H1 (cell line): ENCODE measurements at regions not wholly inside any gene's neighbourhood (a gene's known extent, or its start where the extent isn't known, plus 50 kb on each side); places are given as distances from the start of the nearest gene placed in this dataset.

Experiments used
- CTCF ChIA-PET: fragments of 300-600 bp; sonication (Branson Sonifier 250); formaldehyde crosslinking; loops from one replicate; lab custom pipeline; 2021; ENCODE audit not compliant: partially characterized antibody; lab: Charles Lee
- POLR2A ChIA-PET: fragments of 300-600 bp; sonication (Branson Sonifier 250); formaldehyde crosslinking; loops from one replicate; lab custom pipeline; 2021; ENCODE audit warnings: inconsistent platforms; ENCODE audit not compliant: partially characterized antibody; lab: Charles Lee
- DNase-seq, 2 experiments: peaks; one replicate each; pipeline versions ENCODE4 v3.0.0 to v3.0.0-alpha.2; 2010 to 2022; ENCODE audit warnings: low spot score in 2 of 2, low read depth in 1 of 2, mixed read lengths in 1 of 2
- FAIRE-seq: peaks from 2 replicates; lab custom pipeline; 2011; peaks lifted over from hg19 to GRCh38; lab: Jason Lieb, UNC
- H2AFZ ChIP-seq: 2 replicates; pipeline ENCODE4 v1.8.1; 2012; ENCODE audit warnings: low read length, inconsistent platforms
- H2AK5ac ChIP-seq: 2 replicates; pipeline ENCODE4 v1.6.1; 2013; ENCODE audit warnings: low read depth, low read length
- H2BK120ac ChIP-seq: replicated peaks from 2 replicates; pipeline ENCODE3; 2013; ENCODE audit warnings: low read depth, low read length, inconsistent platforms
- H2BK12ac ChIP-seq: 2 replicates; pipeline ENCODE4 v1.6.1; 2013; ENCODE audit warnings: low read depth, low read length
- H2BK15ac ChIP-seq: 2 replicates; pipeline ENCODE4 v1.6.1; 2013; ENCODE audit warnings: low read length
- H2BK20ac ChIP-seq: 2 replicates; pipeline ENCODE4 v1.6.1; 2013; ENCODE audit warnings: low read length
- H2BK5ac ChIP-seq: 2 replicates; pipeline ENCODE4 v1.6.1; 2013; ENCODE audit warnings: low read depth, low read length
- H3K14ac ChIP-seq: 2 replicates; pipeline ENCODE4 v1.6.1; 2013; ENCODE audit warnings: inconsistent platforms; ENCODE audit not compliant: insufficient read length
- H3K18ac ChIP-seq: 2 replicates; pipeline ENCODE4 v1.6.1; 2013; ENCODE audit warnings: low read length; ENCODE audit errors: extremely low read depth
- H3K23ac ChIP-seq: 2 replicates; pipeline ENCODE4 v1.6.1; 2013; ENCODE audit warnings: inconsistent platforms; ENCODE audit not compliant: insufficient read length
- H3K23me2 ChIP-seq: 2 replicates; pipeline ENCODE4 v1.6.1; 2013; ENCODE audit warnings: low read depth, low read length
- H3K27ac ChIP-seq: 2 replicates; pipeline ENCODE4 v1.6.1; 2011; ENCODE audit warnings: low read depth, low read length, inconsistent platforms
- H3K27me3 ChIP-seq, 4 experiments: replicated peaks in 1 of 4; 1 replicate in 1 of 4; 2 replicates in 3 of 4; pipeline versions ENCODE4 v1.6.1 to v1.8.1; 2011 to 2013; ENCODE audit warnings: low read length in 3 of 4, mild to moderate bottlenecking in 3 of 4, inconsistent platforms in 2 of 4, mixed read lengths in 2 of 4, moderate library complexity in 1 of 4; ENCODE audit not compliant: control insufficient read depth in 3 of 4, insufficient read depth in 3 of 4; ENCODE audit errors: extremely low read depth in 1 of 4
- H3K36me3 ChIP-seq, 4 experiments: 2 replicates each; pipeline versions ENCODE4 v1.6.1 to v1.8.1; 2011 to 2013; ENCODE audit warnings: mild to moderate bottlenecking in 4 of 4, low read length in 3 of 4, moderate library complexity in 2 of 4, control low read depth in 1 of 4, inconsistent platforms in 1 of 4; ENCODE audit not compliant: insufficient read depth in 4 of 4, control insufficient read depth in 2 of 4
- H3K4ac ChIP-seq: replicated peaks from 2 replicates; pipeline ENCODE3; 2013; ENCODE audit warnings: low read length, low read depth, mixed read lengths, inconsistent platforms; ENCODE audit not compliant: insufficient read length
- H3K4me1 ChIP-seq, 4 experiments: replicated peaks in 1 of 4; 1 replicate in 1 of 4; 2 replicates in 3 of 4; pipeline versions ENCODE4 v1.6.1 to v1.8.1; 2011 to 2013; ENCODE audit warnings: low read length in 3 of 4, inconsistent platforms in 2 of 4, mixed read lengths in 1 of 4; ENCODE audit not compliant: insufficient read depth in 4 of 4, control insufficient read depth in 3 of 4
- H3K4me2 ChIP-seq, 2 experiments: 2 replicates each; pipeline versions ENCODE4 v1.6.1 to v1.8.1; 2011 to 2013; ENCODE audit warnings: low read depth in 2 of 2, low read length in 2 of 2, control low read depth in 1 of 2, inconsistent platforms in 1 of 2, mild to moderate bottlenecking in 1 of 2; ENCODE audit not compliant: insufficient read depth in 1 of 2
- H3K4me3 ChIP-seq, 4 experiments: fragments of 200-600, 300-600 bp in 1 of 4; sonication (generic), shearing (Covaris generic), sonication (Bioruptor Twin) in 1 of 4; 2 replicates each; pipeline versions ENCODE4 v1.5.1 to v1.8.1; 2011 to 2016; ENCODE audit warnings: low read length in 4 of 4, low read depth in 3 of 4, control low read depth in 2 of 4, inconsistent platforms in 2 of 4, mild to moderate bottlenecking in 2 of 4, mixed read lengths in 1 of 4, moderate library complexity in 1 of 4; ENCODE audit not compliant: insufficient read depth in 2 of 4; ENCODE audit errors: extremely low read depth in 1 of 4
- H3K56ac ChIP-seq: replicated peaks from 2 replicates; pipeline ENCODE3; 2013; ENCODE audit warnings: low read depth, mild to moderate bottlenecking, mixed read lengths, low read length, inconsistent platforms; ENCODE audit not compliant: insufficient read length
- H3K79me1 ChIP-seq: 2 replicates; pipeline ENCODE4 v1.6.1; 2013; ENCODE audit warnings: low read depth, low read length, control low read depth
- H3K79me2 ChIP-seq, 2 experiments: 2 replicates each; pipeline versions ENCODE4 v1.6.1 to v1.8.1; 2012 to 2013; ENCODE audit warnings: low read length in 2 of 2, mild to moderate bottlenecking in 2 of 2, inconsistent platforms in 1 of 2; ENCODE audit not compliant: insufficient read depth in 2 of 2, control insufficient read depth in 1 of 2
- H3K9ac ChIP-seq, 4 experiments: replicated peaks in 1 of 4; 1 replicate in 1 of 4; 2 replicates in 3 of 4; pipeline versions ENCODE4 v1.6.1 to v1.8.1; 2011 to 2013; ENCODE audit warnings: low read depth in 3 of 4, low read length in 3 of 4, control low read depth in 2 of 4, mild to moderate bottlenecking in 2 of 4, moderate library complexity in 2 of 4, inconsistent platforms in 1 of 4; ENCODE audit errors: extremely low read depth in 1 of 4
- H3K9me3 ChIP-seq, 2 experiments: 2 replicates each; pipeline versions ENCODE4 v1.6.1 to v1.8.1; 2012 to 2013; ENCODE audit warnings: mild to moderate bottlenecking in 2 of 2, moderate library complexity in 2 of 2, control low read depth in 1 of 2, inconsistent platforms in 1 of 2, low read depth in 1 of 2, low read length in 1 of 2, mixed read lengths in 1 of 2; ENCODE audit not compliant: insufficient read depth in 2 of 2
- H4K20me1 ChIP-seq, 2 experiments: replicated peaks in 1 of 2; 2 replicates each; pipeline versions ENCODE3 to v1.8.1; 2011 to 2013; ENCODE audit warnings: inconsistent platforms in 2 of 2, low read length in 2 of 2, mild to moderate bottlenecking in 1 of 2; ENCODE audit not compliant: insufficient read depth in 2 of 2, control insufficient read depth in 1 of 2
- H4K5ac ChIP-seq: 2 replicates; pipeline ENCODE4 v1.6.1; 2013; ENCODE audit warnings: low read length, low read depth, mixed read lengths, inconsistent platforms; ENCODE audit not compliant: insufficient read length
- H4K8ac ChIP-seq: 2 replicates; pipeline ENCODE4 v1.8.0; 2013; ENCODE audit warnings: mild to moderate bottlenecking, moderate library complexity, low read length, inconsistent platforms; ENCODE audit not compliant: insufficient read depth; ENCODE audit errors: extremely low read depth
- H4K91ac ChIP-seq: replicated peaks from 2 replicates; pipeline ENCODE3; 2013; ENCODE audit warnings: low read length, mixed read lengths, inconsistent platforms; ENCODE audit not compliant: insufficient read length
- CREB1 ChIP-seq: IDR thresholded peaks from 2 replicates; pipeline ENCODE4 v1.6.1; 2012; ENCODE audit warnings: inconsistent platforms
- E2F6 ChIP-seq: IDR thresholded peaks from 2 replicates; pipeline ENCODE4 v1.6.1; 2012; ENCODE audit warnings: inconsistent platforms
- FOSL1 ChIP-seq: IDR thresholded peaks from 2 replicates; pipeline ENCODE4 v1.6.1; 2011; ENCODE audit warnings: mild to moderate bottlenecking, low read depth, low read length, moderate library complexity; ENCODE audit not compliant: insufficient read depth
- JUN ChIP-seq: IDR thresholded peaks from 2 replicates; pipeline ENCODE4 v1.6.1; 2011; ENCODE audit warnings: low read depth, mild to moderate bottlenecking, improper control_type of control experiment, low read length
- MAFK ChIP-seq: IDR thresholded peaks from 2 replicates; pipeline ENCODE4 v1.6.1; 2012; ENCODE audit warnings: low read depth, mild to moderate bottlenecking, improper control_type of control experiment, low read length
- MAX ChIP-seq: IDR thresholded peaks from 2 replicates; pipeline ENCODE4 v1.6.1; 2012; ENCODE audit warnings: inconsistent platforms
- POLR2A ChIP-seq, 2 experiments: IDR thresholded peaks; 1 replicate in 1 of 2; 2 replicates in 1 of 2; pipeline ENCODE4 v1.6.1; 2011; ENCODE audit warnings: low read depth in 2 of 2, low read length in 2 of 2, mild to moderate bottlenecking in 2 of 2; ENCODE audit errors: control extremely low read depth in 1 of 2
- POLR2AphosphoS5 ChIP-seq: IDR thresholded peaks from 2 replicates; pipeline ENCODE4 v1.6.1; 2011; ENCODE audit warnings: low read depth, low read length
- RAD21 ChIP-seq, 2 experiments: IDR thresholded peaks in 1 of 2; conservative IDR thresholded peaks in 1 of 2; 2 replicates each; pipeline ENCODE4 v1.6.1; 2011; ENCODE audit warnings: low read depth in 2 of 2, low read length in 2 of 2, improper control_type of control experiment in 1 of 2, inconsistent platforms in 1 of 2, mild to moderate bottlenecking in 1 of 2, moderate library complexity in 1 of 2
- RBBP5 ChIP-seq: IDR thresholded peaks from 2 replicates; pipeline ENCODE4 v1.7.1; 2012; ENCODE audit warnings: low read depth, mild to moderate bottlenecking, inconsistent platforms, low read length, moderate library complexity, borderline replicate concordance
- SIX5 ChIP-seq: IDR thresholded peaks from 2 replicates; pipeline ENCODE4 v1.6.1; 2011; ENCODE audit warnings: mild to moderate bottlenecking, low read depth, low read length
- SP1 ChIP-seq: IDR thresholded peaks from 2 replicates; pipeline ENCODE4 v1.6.1; 2011; ENCODE audit warnings: low read depth, low read length
- ZNF274 ChIP-seq: IDR thresholded peaks from 2 replicates; pipeline ENCODE4 v1.7.0; 2012; ENCODE audit warnings: low read length, borderline replicate concordance; ENCODE audit errors: extremely low read depth
- WGBS, 2 experiments: shearing (Covaris generic) in 1 of 2; methylation state at CpG; one replicate each; pipeline versions ENCODE4 v1.1.6 to v1.1.7; 2013 to 2015; ENCODE audit warnings: low lambda C conversion rate in 2 of 2, mixed read lengths in 2 of 2, inconsistent platforms in 1 of 2, low coverage in 1 of 2, missing lambda C conversion rate in 1 of 2; ENCODE audit not compliant: insufficient replicate concordance in 2 of 2, insufficient coverage in 1 of 2, insufficient read length in 1 of 2; ENCODE audit errors: extremely low coverage in 1 of 2, missing lambda C conversion rate in 1 of 2; 5-methylcytosine and 5-hydroxymethylcytosine counted together

- Histone ChIP-seq H3K4ac (no peak overlapping the region), H4K5ac (no peak overlapping the region), H3K4me3 (no peak overlapping the region), H3K18ac (no peak overlapping the region), H4K8ac (no peak overlapping the region), H3K23ac (no peak overlapping the region), H3K27ac (no peak overlapping the region), H3K27me3 (no peaks in the 10 kb centered on the region), H3K4me1 (no peaks in the 10 kb centered on the region), H4K20me1 (no peaks in the 10 kb centered on the region), H2AK5ac (no peak overlapping the region), H2BK5ac (no peak overlapping the region), H3K9me3 (peaks cover 64 to 100% of the 10 kb centered on the region in 2 experiments), H3K9ac (no peak overlapping the region), H3K56ac (no peak overlapping the region), H2BK120ac (no peak overlapping the region), H3K14ac (no peak overlapping the region), H4K91ac (no peak overlapping the region), H3K36me3 (no peaks in the 10 kb centered on the region), H3K79me1 (no peaks in the 10 kb centered on the region), H2BK15ac (no peak overlapping the region), H2AFZ (no peak overlapping the region), H2BK12ac (no peak overlapping the region), H2BK20ac (no peak overlapping the region), H3K23me2 (no peaks in the 10 kb centered on the region), H3K79me2 (no peaks in the 10 kb centered on the region), H3K4me2 (no peak overlapping the region)
- no peak for FAIRE-seq
- ChIA-PET POLR2A (no interaction called here), CTCF (no interaction called here)
- DNase-seq, result no peak
- WGBS, 2 experiments, result 87% methylated on average over 41 of the region's 55 CpGs; no CpG with 5 or more reads in 1 of the 2 experiments
- TF ChIP-seq POLR2A (IDR thresholded peaks at IDR 0.05; ENCODE audit: control extremely low read depth in 1 of 2, low read depth in 2 of 2, low read length in 2 of 2), result no peak
- no peak for TF ChIP-seq MAFK
- TF ChIP-seq ZNF274, result no peak
- no peak for TF ChIP-seq SIX5
- no peak for TF ChIP-seq POLR2AphosphoS5
- TF ChIP-seq E2F6, result no peak
- TF ChIP-seq MAX, result no peak
- TF ChIP-seq JUN, result no peak
- no peak for TF ChIP-seq RBBP5
- TF ChIP-seq RAD21 (IDR thresholded peaks at IDR 0.05 in 1 of 2, conservative IDR thresholded peaks at IDR 0.05 in 1 of 2; ENCODE audit: low read depth in 2 of 2, low read length in 2 of 2), result no peak
- no peak for TF ChIP-seq CREB1
- TF ChIP-seq SP1, result no peak
- TF ChIP-seq FOSL1, result no peak
These were observed 332.2 kb downstream of the ALG10 start for GRCh38 chr12:34354239-34355200.
